H1 (cell line): ENCODE measurements at regions not wholly inside any gene's neighbourhood (a gene's known extent, or its start where the extent isn't known, plus 50 kb on each side); places are given as distances from the start of the nearest gene placed in this dataset.
"Not testable (repeated sequence)": the region's sequence is repeated elsewhere in the genome, so short reads cannot be mapped to it uniquely, and the experiment has no call there.

Experiments
- CTCF ChIA-PET: fragments of 300-600 bp; sonication (Branson Sonifier 250); formaldehyde crosslinking; loops from one replicate; lab custom pipeline; 2021; ENCODE audit not compliant: partially characterized antibody; lab: Charles Lee
- POLR2A ChIA-PET: fragments of 300-600 bp; sonication (Branson Sonifier 250); formaldehyde crosslinking; loops from one replicate; lab custom pipeline; 2021; ENCODE audit warnings: inconsistent platforms; ENCODE audit not compliant: partially characterized antibody; lab: Charles Lee
- DNase-seq, 2 experiments: peaks; one replicate each; pipeline versions ENCODE4 v3.0.0 to v3.0.0-alpha.2; 2010 to 2022; ENCODE audit warnings: low spot score in 2 of 2, low read depth in 1 of 2, mixed read lengths in 1 of 2
- FAIRE-seq: peaks from 2 replicates; lab custom pipeline; 2011; peaks lifted over from hg19 to GRCh38; lab: Jason Lieb, UNC
- H2AFZ ChIP-seq: 2 replicates; pipeline ENCODE4 v1.8.1; 2012; ENCODE audit warnings: low read length, inconsistent platforms
- H2AK5ac ChIP-seq: 2 replicates; pipeline ENCODE4 v1.6.1; 2013; ENCODE audit warnings: low read depth, low read length
- H2BK120ac ChIP-seq: replicated peaks from 2 replicates; pipeline ENCODE3; 2013; ENCODE audit warnings: low read depth, low read length, inconsistent platforms
- H2BK12ac ChIP-seq: 2 replicates; pipeline ENCODE4 v1.6.1; 2013; ENCODE audit warnings: low read depth, low read length
- H2BK15ac ChIP-seq: 2 replicates; pipeline ENCODE4 v1.6.1; 2013; ENCODE audit warnings: low read length
- H2BK20ac ChIP-seq: 2 replicates; pipeline ENCODE4 v1.6.1; 2013; ENCODE audit warnings: low read length
- H2BK5ac ChIP-seq: 2 replicates; pipeline ENCODE4 v1.6.1; 2013; ENCODE audit warnings: low read depth, low read length
- H3K14ac ChIP-seq: 2 replicates; pipeline ENCODE4 v1.6.1; 2013; ENCODE audit warnings: inconsistent platforms; ENCODE audit not compliant: insufficient read length
- H3K18ac ChIP-seq: 2 replicates; pipeline ENCODE4 v1.6.1; 2013; ENCODE audit warnings: low read length; ENCODE audit errors: extremely low read depth
- H3K23ac ChIP-seq: 2 replicates; pipeline ENCODE4 v1.6.1; 2013; ENCODE audit warnings: inconsistent platforms; ENCODE audit not compliant: insufficient read length
- H3K23me2 ChIP-seq: 2 replicates; pipeline ENCODE4 v1.6.1; 2013; ENCODE audit warnings: low read depth, low read length
- H3K27ac ChIP-seq: 2 replicates; pipeline ENCODE4 v1.6.1; 2011; ENCODE audit warnings: low read depth, low read length, inconsistent platforms
- H3K27me3 ChIP-seq, 4 experiments: replicated peaks in 1 of 4; 1 replicate in 1 of 4; 2 replicates in 3 of 4; pipeline versions ENCODE4 v1.6.1 to v1.8.1; 2011 to 2013; ENCODE audit warnings: low read length in 3 of 4, mild to moderate bottlenecking in 3 of 4, inconsistent platforms in 2 of 4, mixed read lengths in 2 of 4, moderate library complexity in 1 of 4; ENCODE audit not compliant: control insufficient read depth in 3 of 4, insufficient read depth in 3 of 4; ENCODE audit errors: extremely low read depth in 1 of 4
- H3K36me3 ChIP-seq, 4 experiments: 2 replicates each; pipeline versions ENCODE4 v1.6.1 to v1.8.1; 2011 to 2013; ENCODE audit warnings: mild to moderate bottlenecking in 4 of 4, low read length in 3 of 4, moderate library complexity in 2 of 4, control low read depth in 1 of 4, inconsistent platforms in 1 of 4; ENCODE audit not compliant: insufficient read depth in 4 of 4, control insufficient read depth in 2 of 4
- H3K4ac ChIP-seq: replicated peaks from 2 replicates; pipeline ENCODE3; 2013; ENCODE audit warnings: low read length, low read depth, mixed read lengths, inconsistent platforms; ENCODE audit not compliant: insufficient read length
- H3K4me1 ChIP-seq, 4 experiments: replicated peaks in 1 of 4; 1 replicate in 1 of 4; 2 replicates in 3 of 4; pipeline versions ENCODE4 v1.6.1 to v1.8.1; 2011 to 2013; ENCODE audit warnings: low read length in 3 of 4, inconsistent platforms in 2 of 4, mixed read lengths in 1 of 4; ENCODE audit not compliant: insufficient read depth in 4 of 4, control insufficient read depth in 3 of 4
- H3K4me2 ChIP-seq, 2 experiments: 2 replicates each; pipeline versions ENCODE4 v1.6.1 to v1.8.1; 2011 to 2013; ENCODE audit warnings: low read depth in 2 of 2, low read length in 2 of 2, control low read depth in 1 of 2, inconsistent platforms in 1 of 2, mild to moderate bottlenecking in 1 of 2; ENCODE audit not compliant: insufficient read depth in 1 of 2
- H3K4me3 ChIP-seq, 4 experiments: fragments of 200-600, 300-600 bp in 1 of 4; sonication (generic), shearing (Covaris generic), sonication (Bioruptor Twin) in 1 of 4; 2 replicates each; pipeline versions ENCODE4 v1.5.1 to v1.8.1; 2011 to 2016; ENCODE audit warnings: low read length in 4 of 4, low read depth in 3 of 4, control low read depth in 2 of 4, inconsistent platforms in 2 of 4, mild to moderate bottlenecking in 2 of 4, mixed read lengths in 1 of 4, moderate library complexity in 1 of 4; ENCODE audit not compliant: insufficient read depth in 2 of 4; ENCODE audit errors: extremely low read depth in 1 of 4
- H3K56ac ChIP-seq: replicated peaks from 2 replicates; pipeline ENCODE3; 2013; ENCODE audit warnings: low read depth, mild to moderate bottlenecking, mixed read lengths, low read length, inconsistent platforms; ENCODE audit not compliant: insufficient read length
- H3K79me1 ChIP-seq: 2 replicates; pipeline ENCODE4 v1.6.1; 2013; ENCODE audit warnings: low read depth, low read length, control low read depth
- H3K79me2 ChIP-seq, 2 experiments: 2 replicates each; pipeline versions ENCODE4 v1.6.1 to v1.8.1; 2012 to 2013; ENCODE audit warnings: low read length in 2 of 2, mild to moderate bottlenecking in 2 of 2, inconsistent platforms in 1 of 2; ENCODE audit not compliant: insufficient read depth in 2 of 2, control insufficient read depth in 1 of 2
- H3K9ac ChIP-seq, 4 experiments: replicated peaks in 1 of 4; 1 replicate in 1 of 4; 2 replicates in 3 of 4; pipeline versions ENCODE4 v1.6.1 to v1.8.1; 2011 to 2013; ENCODE audit warnings: low read depth in 3 of 4, low read length in 3 of 4, control low read depth in 2 of 4, mild to moderate bottlenecking in 2 of 4, moderate library complexity in 2 of 4, inconsistent platforms in 1 of 4; ENCODE audit errors: extremely low read depth in 1 of 4
- H3K9me3 ChIP-seq, 2 experiments: 2 replicates each; pipeline versions ENCODE4 v1.6.1 to v1.8.1; 2012 to 2013; ENCODE audit warnings: mild to moderate bottlenecking in 2 of 2, moderate library complexity in 2 of 2, control low read depth in 1 of 2, inconsistent platforms in 1 of 2, low read depth in 1 of 2, low read length in 1 of 2, mixed read lengths in 1 of 2; ENCODE audit not compliant: insufficient read depth in 2 of 2
- H4K20me1 ChIP-seq, 2 experiments: replicated peaks in 1 of 2; 2 replicates each; pipeline versions ENCODE3 to v1.8.1; 2011 to 2013; ENCODE audit warnings: inconsistent platforms in 2 of 2, low read length in 2 of 2, mild to moderate bottlenecking in 1 of 2; ENCODE audit not compliant: insufficient read depth in 2 of 2, control insufficient read depth in 1 of 2
- H4K5ac ChIP-seq: 2 replicates; pipeline ENCODE4 v1.6.1; 2013; ENCODE audit warnings: low read length, low read depth, mixed read lengths, inconsistent platforms; ENCODE audit not compliant: insufficient read length
- H4K8ac ChIP-seq: 2 replicates; pipeline ENCODE4 v1.8.0; 2013; ENCODE audit warnings: mild to moderate bottlenecking, moderate library complexity, low read length, inconsistent platforms; ENCODE audit not compliant: insufficient read depth; ENCODE audit errors: extremely low read depth
- H4K91ac ChIP-seq: replicated peaks from 2 replicates; pipeline ENCODE3; 2013; ENCODE audit warnings: low read length, mixed read lengths, inconsistent platforms; ENCODE audit not compliant: insufficient read length
- WGBS, 2 experiments: shearing (Covaris generic) in 1 of 2; methylation state at CpG; one replicate each; pipeline versions ENCODE4 v1.1.6 to v1.1.7; 2013 to 2015; ENCODE audit warnings: low lambda C conversion rate in 2 of 2, mixed read lengths in 2 of 2, inconsistent platforms in 1 of 2, low coverage in 1 of 2, missing lambda C conversion rate in 1 of 2; ENCODE audit not compliant: insufficient replicate concordance in 2 of 2, insufficient coverage in 1 of 2, insufficient read length in 1 of 2; ENCODE audit errors: extremely low coverage in 1 of 2, missing lambda C conversion rate in 1 of 2; 5-methylcytosine and 5-hydroxymethylcytosine counted together

GRCh38 chr1:147402326-147403045 is 138.8 kb upstream of the BCL9 start:
- H3K56ac ChIP-seq, FAIRE-seq, H3K9ac ChIP-seq, H2AK5ac ChIP-seq, H3K36me3 ChIP-seq, H3K79me1 ChIP-seq, H3K4ac ChIP-seq, H3K4me1 ChIP-seq, DNase-seq, H3K4me3 ChIP-seq, H3K9me3 ChIP-seq, H4K20me1 ChIP-seq, H3K27ac ChIP-seq, H3K23ac ChIP-seq, H2BK15ac ChIP-seq, H2BK5ac ChIP-seq, H3K4me2 ChIP-seq, H2BK120ac ChIP-seq, POLR2A ChIA-PET, H2BK20ac ChIP-seq, H3K23me2 ChIP-seq, H4K91ac ChIP-seq, H4K5ac ChIP-seq, H3K79me2 ChIP-seq, H3K27me3 ChIP-seq, H4K8ac ChIP-seq, H3K14ac ChIP-seq, H3K18ac ChIP-seq, H2BK12ac ChIP-seq, H2AFZ ChIP-seq: not testable (repeated sequence)
- whole genome bisulfite sequencing, 2 experiments: 92% methylated on average over 21 of the region's 21 CpGs; no CpG with 5 or more reads in 1 of the 2 experiments
- CTCF ChIA-PET: interaction anchor here (1.6 kb wide), 1 partner anchor 129 kb away, joined by 5 read pairs; no protein-coding TSS in a partner anchor

- H3K4me1 ChIP-seq, H3K23me2 ChIP-seq, H3K4ac ChIP-seq, H2BK15ac ChIP-seq, H3K27ac ChIP-seq, H2BK5ac ChIP-seq, H2BK12ac ChIP-seq, H2AK5ac ChIP-seq, H4K5ac ChIP-seq, H2BK20ac ChIP-seq, POLR2A ChIA-PET, H3K14ac ChIP-seq, H3K9me3 ChIP-seq, H4K8ac ChIP-seq, H4K20me1 ChIP-seq, H3K27me3 ChIP-seq, H3K4me2 ChIP-seq, H3K23ac ChIP-seq, CTCF ChIA-PET, DNase-seq, H3K56ac ChIP-seq, H3K4me3 ChIP-seq, H3K36me3 ChIP-seq, H3K18ac ChIP-seq, FAIRE-seq, H3K79me2 ChIP-seq, H3K79me1 ChIP-seq, H3K9ac ChIP-seq, H2BK120ac ChIP-seq, H2AFZ ChIP-seq, H4K91ac ChIP-seq: not testable (repeated sequence)
- WGBS, 2 experiments: 85% methylated on average over 3 of the region's 3 CpGs; no CpG with 5 or more reads in 1 of the 2 experiments
These were observed 137.0 kb upstream of the BCL9 start for GRCh38 chr1:147404344-147404743.
